Posterior vena cava (tissue), 2 donors: ENCODE measurements at regions not wholly inside any gene's neighbourhood (a gene's known extent, or its start where the extent isn't known, plus 50 kb on each side); places are given as distances from the start of the nearest gene placed in this dataset.

Experiments used
- DNase-seq: peaks from one replicate; pipeline ENCODE4 v3.0.0-alpha.2; 2020; ENCODE audit warnings: low spot score
- intact Hi-C, 2 donors: fragments of 100-400 bp; cut with DNase I; formaldehyde crosslinking; loops; one replicate each; pipeline versions ENCODE4 v1.14.1 to v1.14.2; 2022 to 2023
- donor health status: DM: yes; HTN: yes; CAD: no.
- donor health status: DM: yes; HTN: yes; CAD: no.

DNA sequence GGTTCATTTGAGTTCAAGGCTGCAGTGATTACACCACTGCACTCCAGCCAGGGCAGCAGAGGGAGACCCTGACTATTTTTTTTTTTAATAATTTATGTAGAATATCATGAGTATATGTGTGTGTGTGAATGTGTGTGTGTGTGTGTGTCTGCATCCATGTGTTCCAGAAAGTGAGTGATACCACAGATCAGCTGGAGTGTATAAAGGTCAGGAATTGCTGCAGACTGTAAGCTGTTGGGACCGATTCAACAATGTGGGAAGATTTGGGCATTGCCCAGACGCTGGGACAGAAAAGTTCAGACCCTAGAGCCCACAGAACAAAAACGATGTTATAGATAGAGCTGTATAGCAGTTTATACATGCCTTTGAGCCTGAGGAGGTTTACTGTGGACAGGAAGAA lies 435.6 kb downstream of the CCSER2 start:
- DNase-seq = no peak
- intact Hi-C loops = no loop called here

- intact Hi-C loops = no loop called here
- no peak for DNase-seq
Measured at GRCh38 chr10:84765086-84765485, 436.7 kb downstream of the CCSER2 start.

DNA sequence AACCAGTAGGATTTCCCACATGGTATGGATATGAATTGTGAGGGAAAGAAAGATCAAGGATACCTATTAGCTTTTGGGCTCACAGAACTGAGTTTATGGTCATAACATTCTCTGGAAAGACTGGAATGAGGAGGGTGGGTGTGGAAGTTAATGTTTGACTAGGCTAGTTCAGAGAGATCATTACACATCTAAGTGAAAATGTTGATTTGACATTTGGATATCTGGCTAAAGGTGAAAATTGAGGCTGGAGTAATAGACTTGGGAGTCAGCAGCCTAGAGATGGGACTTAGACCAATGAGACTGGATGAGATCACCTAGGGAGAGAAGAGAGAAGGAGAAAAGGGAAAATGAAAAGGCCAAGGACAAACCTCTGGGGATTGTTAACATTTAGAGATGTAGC lies 437.3 kb downstream of the CCSER2 start:
- DNase-seq = no peak
- intact Hi-C loops = no loop called here

DNA sequence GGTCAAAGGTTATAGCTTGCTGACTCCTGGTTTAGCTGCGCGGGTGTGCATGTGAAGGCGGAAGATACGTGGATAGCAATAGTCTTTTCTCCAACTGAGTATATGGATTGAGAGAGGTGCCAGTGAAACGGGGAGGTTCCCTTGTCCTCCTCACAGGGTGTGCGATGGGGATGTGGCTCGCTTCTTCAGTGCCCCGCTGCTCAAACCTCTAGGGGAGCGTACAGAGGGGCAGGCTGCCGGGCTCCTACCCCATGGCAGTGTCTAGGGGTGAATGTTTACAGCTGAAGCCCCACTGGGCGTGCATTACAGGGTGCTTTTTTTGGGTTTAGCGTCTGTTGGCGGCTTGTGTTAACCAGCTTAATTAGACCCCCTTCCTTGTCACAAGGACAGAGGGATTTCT lies 438.5 kb downstream of the CCSER2 start:
- no peak for DNase-seq
- intact Hi-C loops = no loop called here

DNA sequence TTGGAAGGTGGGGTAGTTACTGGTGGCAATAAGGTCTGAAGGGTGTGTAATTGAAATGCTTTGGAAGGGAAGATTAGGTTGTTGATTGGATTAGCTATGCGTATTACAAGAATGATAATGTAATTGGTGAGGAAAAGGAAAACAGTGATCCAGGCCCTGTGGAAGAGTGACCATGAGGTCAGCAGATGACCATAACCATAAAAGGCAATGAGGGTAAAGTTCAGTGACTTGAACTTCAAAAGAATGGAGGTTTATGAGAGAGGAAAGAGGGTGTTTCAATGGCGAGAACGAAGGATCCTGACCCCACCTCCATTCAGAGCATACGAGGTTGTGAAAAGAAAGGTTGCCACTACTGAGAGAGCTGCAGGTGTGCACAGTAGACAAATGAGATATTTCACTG lies 439.7 kb downstream of the CCSER2 start:
- DNase-seq = no peak
- intact Hi-C loops = no loop called here

DNA sequence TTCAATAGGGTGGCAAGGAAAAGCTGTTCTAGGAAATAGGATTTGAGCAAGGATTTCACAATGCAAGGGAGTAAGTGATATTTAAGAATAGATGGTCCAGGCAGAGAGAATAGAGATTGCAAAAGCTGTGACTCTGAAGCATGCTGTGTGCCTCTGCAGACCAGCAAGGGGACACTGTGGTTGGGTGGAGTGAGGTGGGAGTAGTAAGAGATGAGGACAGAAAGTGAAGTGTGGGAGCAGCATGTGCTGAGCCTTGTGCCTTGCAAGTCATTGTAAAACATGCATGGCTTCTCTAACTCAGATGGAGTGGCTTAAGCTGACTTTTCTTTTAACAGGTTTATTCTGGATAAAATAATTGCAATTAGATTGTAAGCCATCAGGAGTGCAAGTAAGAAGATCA lies 442.4 kb downstream of the CCSER2 start:
- intact Hi-C loops = no loop called here
- no peak for DNase-seq

DNA sequence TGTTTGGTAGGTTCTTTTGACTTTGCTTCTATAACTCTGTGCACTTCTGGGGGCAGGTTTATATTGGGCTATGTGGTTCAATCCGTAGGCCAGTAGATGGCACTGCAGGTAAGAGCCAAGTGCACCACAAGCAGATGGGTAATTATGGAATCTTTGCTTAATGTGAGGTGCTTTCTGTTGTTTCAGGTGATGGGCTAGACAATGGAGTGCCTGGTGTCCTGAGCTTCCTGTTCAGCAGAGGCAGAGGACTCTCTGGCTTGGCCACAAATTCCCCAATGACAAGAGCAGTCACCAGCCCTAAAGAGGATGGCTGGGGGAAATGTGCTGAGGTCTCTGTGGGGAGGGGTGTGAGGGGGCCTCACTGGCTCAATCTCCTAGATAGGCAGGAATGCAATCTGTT lies 455.0 kb downstream of the CCSER2 start:
- intact Hi-C loops = no loop called here
- DNase-seq = no peak

DNA sequence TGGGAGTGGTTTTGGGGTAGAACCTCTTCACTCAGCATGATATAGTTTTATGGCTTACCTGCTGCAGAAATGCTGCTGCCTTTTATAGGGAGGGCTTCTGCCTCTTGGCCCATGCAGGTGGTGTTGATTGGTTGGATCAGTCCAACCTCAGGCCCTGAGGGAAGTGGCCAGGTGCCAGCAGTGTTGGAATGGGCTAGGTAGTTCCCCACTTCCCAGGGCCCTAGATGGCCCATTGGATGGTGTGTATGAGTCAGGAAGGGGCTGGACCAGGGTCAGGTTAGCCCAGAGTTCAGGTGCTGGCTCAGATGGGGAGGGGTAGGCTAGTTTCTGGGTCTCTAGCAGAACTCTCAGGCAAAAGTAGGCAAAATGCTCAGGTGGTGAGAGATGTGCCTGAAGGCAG lies 455.5 kb downstream of the CCSER2 start:
- DNase-seq = no peak
- intact Hi-C loops = no loop called here

DNA sequence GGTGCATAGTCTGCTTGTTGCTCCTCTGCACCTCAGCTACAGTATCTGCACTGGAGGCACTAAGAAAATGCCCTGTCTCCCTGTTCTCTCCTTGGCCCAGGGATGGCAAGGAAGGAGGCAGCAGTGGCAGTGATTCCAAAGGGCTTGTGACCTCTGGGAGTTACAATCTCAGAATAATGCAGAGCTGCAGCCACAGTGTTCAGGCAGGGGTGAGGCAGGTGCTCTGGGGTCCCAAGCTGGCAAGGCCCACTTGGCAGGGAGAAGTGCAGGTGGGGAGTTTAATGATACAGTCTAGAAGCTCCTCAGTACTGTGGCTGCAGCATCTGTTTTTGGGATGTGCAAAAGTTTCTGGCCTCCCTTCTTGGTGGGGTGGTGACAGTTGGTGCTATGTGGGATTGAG lies 456.4 kb downstream of the CCSER2 start:
- no peak for DNase-seq
- intact Hi-C loops = no loop called here

GRCh38 chr10:84789026-84789425 lies 460.6 kb downstream of the CCSER2 start:
- DNase-seq = no peak
- intact Hi-C loops = no loop called here

DNA sequence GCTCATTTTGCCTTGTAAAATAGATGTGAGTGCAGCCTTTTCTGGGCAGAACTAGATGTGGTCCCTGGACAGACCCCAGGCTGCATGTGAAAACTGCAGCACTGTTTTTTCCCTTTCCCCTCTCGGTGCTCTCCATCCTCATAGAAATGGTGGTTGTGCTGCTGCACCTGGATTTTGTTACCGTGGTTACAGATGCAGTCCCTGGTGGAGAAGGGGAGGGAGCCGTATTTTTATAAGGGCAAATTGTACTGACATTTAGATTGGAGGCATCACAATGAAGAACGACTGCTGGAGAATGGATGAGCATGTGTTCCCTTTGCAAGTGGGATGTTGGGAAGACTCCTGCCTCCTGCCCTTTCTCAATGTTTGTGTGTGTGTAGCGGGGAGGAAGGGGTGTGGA lies 469.9 kb downstream of the CCSER2 start:
- DNase-seq = no peak
- intact Hi-C loops = no loop called here

DNA sequence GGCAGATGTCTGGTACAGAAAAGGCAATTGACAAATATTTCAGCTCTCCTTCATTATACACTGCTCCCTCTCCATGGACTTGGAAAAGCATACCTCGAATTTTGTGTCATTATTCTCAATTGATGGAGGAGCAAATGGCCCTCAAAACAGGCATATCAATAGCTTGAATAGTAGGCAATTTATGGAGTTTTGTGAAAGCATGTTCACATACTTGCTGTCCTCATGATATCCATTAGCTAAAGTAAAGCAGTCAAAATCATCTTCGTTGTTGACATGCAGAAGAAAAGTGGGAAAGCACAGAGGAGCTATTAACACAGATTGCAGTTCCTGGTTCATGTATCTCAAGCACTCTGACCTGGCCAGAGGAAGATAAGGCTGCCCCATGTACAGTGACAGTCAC lies 472.8 kb downstream of the CCSER2 start:
- intact Hi-C loops = no loop called here
- DNase-seq = no peak

GRCh38 chr10:84801916-84802315 lies 473.5 kb downstream of the CCSER2 start:
- no peak for DNase-seq
- intact Hi-C loops = no loop called here

DNA sequence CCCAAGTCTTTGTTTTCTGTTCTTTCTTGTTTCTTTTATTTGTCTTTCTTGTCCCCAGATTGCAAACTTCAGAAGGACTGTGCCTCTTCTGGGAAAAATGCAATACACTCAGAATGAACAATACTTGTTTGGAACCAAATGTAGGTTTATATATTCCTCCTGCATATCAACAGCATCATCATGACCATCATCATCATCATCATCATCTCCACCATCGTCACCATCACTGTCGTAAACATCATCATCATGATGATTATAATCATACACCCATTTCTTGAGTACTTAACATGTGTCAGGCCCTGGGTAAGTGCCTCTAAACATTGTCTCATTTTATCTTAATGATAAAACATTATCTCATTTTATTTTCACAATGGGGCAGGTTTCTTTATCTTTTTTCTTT lies 476.8 kb downstream of the CCSER2 start:
- intact Hi-C loops = no loop called here

DNA sequence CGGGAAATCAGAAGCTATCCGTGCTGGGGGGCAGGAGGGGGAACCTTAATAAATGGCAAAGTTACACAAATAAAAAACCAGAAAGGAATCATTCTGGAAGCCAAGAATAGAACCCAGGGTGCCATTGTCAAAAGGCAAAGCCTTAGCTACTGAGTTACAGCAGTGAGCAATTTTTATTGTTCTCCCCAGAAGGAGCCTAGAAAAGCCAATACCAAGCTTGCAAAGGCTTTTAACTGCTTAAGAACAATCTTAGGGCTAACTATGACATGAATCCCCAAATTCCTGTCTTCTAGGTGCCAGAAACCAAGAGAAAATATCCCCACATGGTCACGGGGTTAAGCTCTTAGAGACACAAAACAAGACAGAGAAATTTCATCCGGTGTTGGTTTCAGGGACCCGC lies 482.7 kb downstream of the CCSER2 start:
- intact Hi-C loops = no loop called here
- DNase-seq = no peak

More for the DNA sequence above, 476.8 kb downstream of the CCSER2 start:
- no peak for DNase-seq

DNA sequence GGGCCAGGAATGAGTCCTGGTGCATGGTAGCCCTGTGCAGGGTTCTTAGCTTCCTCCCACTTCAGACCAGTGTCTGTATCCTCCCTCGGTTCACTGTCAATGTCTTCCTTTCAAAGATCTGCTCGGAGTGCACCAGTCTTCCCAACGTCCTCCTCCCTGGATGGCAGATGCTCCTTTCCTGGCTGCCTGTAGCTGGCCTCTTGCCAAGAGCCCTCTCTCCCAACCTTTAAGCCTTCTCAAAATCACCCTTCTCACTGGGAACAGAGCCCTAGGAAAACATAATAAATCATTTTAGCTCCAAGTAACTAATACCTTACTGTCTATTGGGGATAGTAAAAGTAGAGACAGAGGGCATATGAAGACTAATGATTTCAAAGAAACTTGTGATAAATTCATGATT lies 490.6 kb downstream of the CCSER2 start:
- intact Hi-C loops = no loop called here
- DNase-seq = no peak

DNA sequence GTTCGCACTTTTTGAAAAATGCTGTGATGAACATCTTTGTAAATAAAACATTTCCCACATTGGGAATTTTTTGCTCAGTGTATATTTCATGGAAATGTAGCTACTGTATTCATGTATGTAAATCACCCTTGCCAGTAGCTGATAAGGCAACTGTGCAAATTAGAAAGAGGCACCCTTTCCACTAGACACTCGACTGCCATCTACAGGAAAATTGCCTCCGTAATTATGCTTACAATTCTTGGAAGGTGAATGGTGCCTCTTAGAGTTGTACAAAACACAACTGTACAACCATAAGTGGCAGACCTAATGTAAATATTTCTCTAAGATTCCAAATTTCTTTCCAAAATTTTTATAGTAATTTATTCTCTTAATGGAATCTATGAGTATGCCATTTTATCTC lies 491.7 kb downstream of the CCSER2 start:
- intact Hi-C loops = loop anchor here in 1 of 2 donors (2.0 kb wide), 1 partner anchor 43 kb away; no protein-coding TSS in a partner anchor
- no peak for DNase-seq

DNA sequence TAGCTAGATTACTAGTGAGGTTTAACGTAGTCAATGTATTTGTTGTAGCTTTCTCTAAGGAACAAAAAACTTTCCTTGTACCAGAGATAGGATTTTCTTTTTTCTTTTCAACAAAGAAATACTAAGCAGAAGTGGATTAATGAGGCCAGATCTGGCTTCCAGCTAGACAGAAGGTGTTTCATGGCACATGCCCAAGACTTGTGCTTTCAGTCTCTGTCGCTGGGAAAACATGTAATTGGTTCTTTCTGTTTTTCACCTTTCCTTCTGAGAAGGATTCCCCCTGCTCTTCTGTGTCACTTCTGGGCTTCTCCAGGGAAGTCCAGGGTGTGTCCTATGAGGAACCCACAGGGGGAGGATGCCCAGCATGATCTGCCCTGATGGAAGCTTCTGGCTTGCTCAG lies 492.2 kb downstream of the CCSER2 start:
- DNase-seq = no peak
- intact Hi-C loops = loop anchor here in 1 of 2 donors (2.0 kb wide), 1 partner anchor 44 kb away; no protein-coding TSS in a partner anchor

DNA sequence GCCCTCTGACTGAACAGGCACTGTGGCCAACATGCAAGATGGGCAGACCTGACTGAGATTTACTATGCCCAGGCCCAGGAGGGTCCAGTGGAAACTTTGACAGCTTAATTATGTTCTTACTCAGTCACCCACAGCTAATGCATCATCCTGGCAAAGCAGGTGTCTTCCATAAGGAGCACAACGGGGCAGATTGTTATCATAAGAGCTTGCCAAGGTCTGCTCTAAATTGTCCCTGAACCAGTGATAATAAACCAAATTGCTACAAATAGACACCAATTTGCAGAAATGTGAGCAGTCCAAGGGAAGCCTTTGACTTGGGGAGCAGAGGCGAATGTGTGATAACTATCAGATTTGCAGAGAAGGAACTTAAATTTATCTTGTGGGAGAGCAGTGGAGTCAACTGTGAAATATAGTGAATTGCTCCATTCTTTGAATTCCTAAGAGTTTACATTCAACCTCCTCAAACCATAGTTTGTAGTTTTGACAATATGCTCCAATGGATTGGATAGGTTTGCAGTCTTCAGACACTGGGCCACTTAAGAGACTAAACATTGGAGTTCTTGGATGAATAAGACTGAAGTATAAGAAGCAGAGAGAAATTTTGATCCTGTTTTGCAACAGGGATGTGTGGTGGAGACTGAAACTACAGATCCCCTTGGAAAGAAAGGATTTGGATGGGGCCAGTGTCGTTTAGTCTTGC lies 494.7 kb downstream of the CCSER2 start:
- intact Hi-C loops = no loop called here
- DNase-seq = no peak

DNA sequence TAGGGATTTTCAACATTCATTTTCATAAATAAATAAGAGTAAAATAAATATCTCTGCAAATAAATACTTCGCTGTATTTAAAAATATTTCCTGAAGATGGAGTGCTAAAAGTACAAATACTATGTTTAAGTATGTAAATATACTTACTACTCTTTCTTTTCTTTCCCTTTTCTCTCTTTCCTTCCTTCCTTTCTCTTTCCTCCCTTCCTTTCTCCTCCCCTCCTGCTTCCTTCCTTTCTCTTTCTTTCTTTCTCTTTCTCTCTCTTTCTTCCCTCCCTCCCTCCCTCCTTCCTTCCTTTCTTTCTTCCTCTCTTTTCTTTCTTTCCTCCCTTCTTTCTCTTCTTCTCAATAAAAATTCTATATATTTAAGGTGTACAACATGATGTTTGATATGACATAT lies 496.1 kb downstream of the CCSER2 start:
- intact Hi-C loops = no loop called here
- no peak for DNase-seq

- intact Hi-C loops = no loop called here
Measured at GRCh38 chr10:84825330-84825729, 496.9 kb downstream of the CCSER2 start.

GRCh38 chr10:84826704-84827103 lies 498.3 kb downstream of the CCSER2 start:
- intact Hi-C loops = no loop called here
- no peak for DNase-seq

More at GRCh38 chr10:84825330-84825729, 496.9 kb downstream of the CCSER2 start:
- DNase-seq = no peak
